ENCODE measurements at regions not wholly inside any gene's neighbourhood (a gene's known extent, or its start where the extent isn't known, plus 50 kb on each side); places are given as distances from the start of the nearest gene placed in this dataset.
A peak's percentile ranks its signal among the peaks of the same experiment; 100 is the strongest.
"Not testable (repeated sequence)": the region's sequence is repeated elsewhere in the genome, so short reads cannot be mapped to it uniquely, and the experiment has no call there.

- no peak for FAIRE-seq
Observed at GRCh38 chr10:114708084-114708483, 50.0 kb upstream of the ABLIM1 start.

GRCh38 chr10:114708717-114709335 lies 50.8 kb upstream of the ABLIM1 start:
- no peak for FAIRE-seq

GRCh38 chr10:114709984-114710383 lies 51.9 kb upstream of the ABLIM1 start:
- FAIRE-seq: no peak

- FAIRE-seq: no peak
Observed at GRCh38 chr10:114711176-114711868, 53.2 kb upstream of the ABLIM1 start.

- FAIRE-seq: no peak
Observed at GRCh38 chr10:114711869-114712250, 53.8 kb upstream of the ABLIM1 start.

- no peak for FAIRE-seq
Observed at GRCh38 chr10:114713525-114714090, 55.5 kb upstream of the ABLIM1 start.

- FAIRE-seq: no peak
Observed at GRCh38 chr10:114714281-114714741, 56.2 kb upstream of the ABLIM1 start.

GRCh38 chr10:114715171-114715670 lies 57.1 kb upstream of the ABLIM1 start:
- peak; percentile 88 for FAIRE-seq

GRCh38 chr10:114716811-114717404 lies 58.8 kb upstream of the ABLIM1 start:
- FAIRE-seq: no peak

- not testable (repeated sequence) for FAIRE-seq
Observed at GRCh38 chr10:114717881-114718280, 59.8 kb upstream of the ABLIM1 start.

GRCh38 chr10:114718374-114718773 lies 60.3 kb upstream of the ABLIM1 start:
- FAIRE-seq: no peak

GRCh38 chr10:114719311-114719710 lies 61.2 kb upstream of the ABLIM1 start:
- FAIRE-seq: no peak

- not testable (repeated sequence) for FAIRE-seq
Observed at GRCh38 chr10:114720023-114720422, 61.9 kb upstream of the ABLIM1 start.

- FAIRE-seq: no peak
Observed at GRCh38 chr10:114720685-114721278, 62.7 kb upstream of the ABLIM1 start.

GRCh38 chr10:114722136-114722535 lies 64.1 kb upstream of the ABLIM1 start:
- not testable (repeated sequence) for FAIRE-seq

- no peak for FAIRE-seq
Observed at GRCh38 chr10:114723361-114723760, 65.3 kb upstream of the ABLIM1 start.

GRCh38 chr10:114723991-114724715 lies 66.1 kb upstream of the ABLIM1 start:
- no peak for FAIRE-seq

- no peak for FAIRE-seq
Observed at GRCh38 chr10:114724716-114725106, 66.6 kb upstream of the ABLIM1 start.

- FAIRE-seq: no peak
Observed at GRCh38 chr10:114726820-114727271, 68.8 kb upstream of the ABLIM1 start.

GRCh38 chr10:114728325-114728724 lies 70.2 kb upstream of the ABLIM1 start:
- no peak for FAIRE-seq

- FAIRE-seq: no peak
Observed at GRCh38 chr10:114729103-114729659, 71.1 kb upstream of the ABLIM1 start.

GRCh38 chr10:114730291-114730690 lies 72.2 kb upstream of the ABLIM1 start:
- FAIRE-seq: no peak

Measured in endometrium (tissue), 2 donors.